SHP77 (cell line): ENCODE measurements at regions not wholly inside any gene's neighbourhood (a gene's known extent, or its start where the extent isn't known, plus 50 kb on each side); places are given as distances from the start of the nearest gene placed in this dataset.
A peak's percentile ranks its signal among the peaks of the same experiment; 100 is the strongest.

ENCODE experiments used
- DNase-seq, 2 experiments: peaks; one replicate each; lab custom pipeline; 2025; lab: John Stamatoyannopoulos, UW

DNA sequence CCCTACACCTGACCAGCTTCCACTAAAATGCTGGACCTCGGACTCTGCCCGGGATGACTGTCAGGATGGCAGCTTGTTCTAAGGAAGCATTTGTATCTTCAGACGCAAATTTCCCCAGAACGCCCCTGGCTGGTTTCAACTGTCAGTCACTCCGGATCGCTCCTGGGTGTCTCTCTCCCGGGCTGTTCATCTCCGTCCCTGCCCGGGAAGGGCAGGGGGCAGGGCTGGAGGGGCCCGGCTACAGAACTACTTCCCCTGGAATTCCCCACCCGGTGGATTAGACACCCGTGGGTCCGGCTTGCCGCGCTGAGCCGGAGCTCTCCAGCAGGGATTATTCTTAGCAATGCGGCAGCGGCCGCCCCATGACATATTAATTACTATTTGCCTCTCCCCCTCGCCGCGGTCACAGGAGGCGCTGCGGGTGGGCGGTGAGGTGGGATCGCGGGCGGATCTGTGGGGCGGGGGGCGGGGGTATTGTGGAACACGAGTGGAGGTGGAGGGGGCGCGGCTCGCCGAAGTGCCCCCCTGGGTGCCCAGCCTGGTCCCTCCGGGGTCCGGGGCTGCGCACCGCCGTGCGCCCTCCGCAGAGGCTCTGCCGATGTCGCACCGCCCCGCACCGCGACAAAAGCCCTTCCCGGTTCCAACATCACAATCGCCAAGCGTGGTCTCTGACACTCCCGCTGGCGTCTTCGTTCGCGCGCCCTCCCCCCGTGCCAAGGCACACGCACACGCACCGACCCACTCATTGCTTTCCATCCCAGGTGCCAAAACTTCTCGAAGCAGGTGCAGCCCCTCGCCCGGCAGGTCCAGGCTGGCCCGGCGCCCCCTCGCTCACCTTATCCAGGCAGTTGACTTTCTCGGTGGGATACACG lies 276.1 kb upstream of the NEBL start:
- DNase-seq, result peak; percentile 9 to 34

DNA sequence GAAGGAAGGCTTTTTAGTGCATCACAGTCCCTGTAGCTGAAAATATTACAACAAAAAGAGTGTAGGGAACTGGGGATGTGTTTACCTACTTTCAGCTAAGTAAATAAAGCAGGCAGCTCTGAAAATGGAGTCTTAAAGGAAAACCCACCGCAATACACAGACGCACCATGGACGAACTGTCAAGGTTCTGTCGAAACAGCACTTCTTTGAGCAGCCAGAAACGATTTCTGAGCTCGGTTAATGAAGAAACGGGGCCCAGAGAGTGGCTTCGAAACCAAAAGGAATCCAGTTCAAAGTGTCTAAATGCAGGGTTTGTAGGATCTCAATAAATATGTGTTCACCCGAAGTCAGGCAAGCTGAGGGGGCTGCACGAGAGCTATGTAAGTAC lies 275.4 kb upstream of the NEBL start:
- DNase-seq, result peak in 1 of 2 experiments; percentile 14

DNA sequence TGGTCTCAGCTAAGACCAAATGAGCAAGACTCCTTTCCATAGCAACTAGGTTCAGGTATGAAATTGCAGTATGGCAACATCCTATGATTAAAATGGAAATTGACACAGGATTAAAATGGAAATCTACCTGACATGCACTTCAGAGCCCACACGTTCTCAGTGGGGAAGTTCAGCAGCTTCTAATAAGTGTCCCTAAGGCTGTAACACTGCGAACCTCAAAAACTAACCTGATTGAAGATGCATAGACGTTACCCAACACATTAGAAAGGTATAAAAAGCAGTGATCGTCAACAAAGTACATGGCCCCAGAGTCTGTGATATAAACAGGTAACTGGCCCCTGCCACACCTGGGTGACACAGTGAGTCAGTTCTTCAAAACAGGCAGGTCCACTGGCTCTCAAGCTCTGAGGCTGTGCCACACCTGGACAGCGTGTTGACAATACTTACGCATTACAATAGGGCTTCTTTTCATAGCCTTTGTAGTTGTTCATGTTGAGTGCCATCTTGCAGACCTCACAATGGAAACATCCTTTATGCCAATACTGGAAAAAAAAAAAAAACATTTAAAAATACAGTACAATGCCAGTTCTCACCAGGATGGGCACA lies 274.9 kb upstream of the NEBL start:
- peak; percentile 14 to 28 for DNase-seq

DNA sequence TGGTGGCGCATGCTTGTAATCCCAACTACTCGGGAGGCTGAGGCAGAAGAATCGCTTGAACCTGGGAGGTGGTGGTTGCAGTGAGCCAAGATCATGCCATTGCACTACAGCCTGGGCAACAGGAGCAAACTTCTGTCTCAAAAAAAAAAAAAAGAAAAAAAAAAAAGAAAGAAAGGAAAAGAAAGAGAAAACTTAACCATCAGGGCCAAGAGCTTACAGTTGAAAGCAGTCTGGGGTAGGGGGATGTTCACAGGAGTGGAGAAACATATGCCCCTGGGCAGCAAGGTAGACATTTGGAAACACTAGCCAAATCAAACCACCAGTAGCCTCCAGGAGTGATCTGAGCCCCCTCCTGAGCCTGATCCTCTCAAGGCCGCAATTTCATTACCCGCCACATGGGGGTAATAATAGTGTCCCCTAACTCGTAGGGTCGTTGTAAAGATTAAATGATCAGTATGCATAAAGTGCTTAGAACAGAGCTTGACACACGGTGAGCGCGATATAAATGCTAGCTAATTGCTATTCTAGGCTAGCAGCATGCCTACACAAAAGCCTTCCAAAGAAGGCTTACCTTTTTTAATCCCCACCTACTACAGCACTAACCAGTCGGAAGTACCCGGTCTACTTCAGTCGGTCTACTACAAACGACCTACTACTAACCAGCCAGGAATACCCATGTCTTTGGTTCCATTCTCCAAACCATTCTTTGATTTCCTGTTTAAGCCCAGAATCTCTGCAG lies 274.3 kb upstream of the NEBL start:
- DNase-seq, result no peak

DNA sequence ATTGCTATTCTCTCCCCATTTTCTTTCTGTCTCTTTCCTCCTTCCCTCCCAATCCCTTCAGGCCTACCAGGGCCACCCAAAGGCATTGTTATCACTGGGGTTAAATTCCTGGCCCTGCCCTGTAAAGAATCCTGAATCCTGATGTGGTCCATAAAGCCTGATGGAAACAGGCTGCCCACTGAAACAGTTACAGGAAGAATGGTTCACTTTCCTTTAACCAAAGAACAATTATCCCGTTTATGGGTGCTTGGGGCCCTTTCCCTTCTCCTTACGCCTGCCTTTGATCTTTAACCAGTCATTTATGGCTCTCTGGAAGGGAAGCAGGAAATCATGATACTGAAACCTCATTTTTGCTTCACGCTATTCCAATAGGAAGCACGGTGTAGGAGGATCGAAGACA lies 273.1 kb upstream of the NEBL start:
- no peak for DNase-seq

DNA sequence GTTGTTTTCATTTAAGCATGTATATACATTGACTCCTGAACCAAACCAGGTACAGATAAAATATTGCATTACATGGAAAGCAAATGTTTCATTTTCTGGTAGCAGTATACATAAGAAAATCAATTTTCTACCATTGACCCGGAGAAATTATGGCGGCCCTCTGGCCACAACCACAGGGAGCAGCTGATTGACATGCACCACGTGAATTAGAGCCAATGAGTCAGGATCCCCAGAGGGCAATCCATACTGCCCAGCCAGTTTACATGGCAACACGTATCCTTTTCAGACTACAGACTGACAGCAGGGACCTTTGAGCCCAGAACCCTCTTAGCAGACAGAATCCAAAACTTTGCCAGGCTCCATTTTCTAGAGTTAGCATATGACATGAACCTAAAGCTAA lies 272.2 kb upstream of the NEBL start:
- no peak for DNase-seq

DNA sequence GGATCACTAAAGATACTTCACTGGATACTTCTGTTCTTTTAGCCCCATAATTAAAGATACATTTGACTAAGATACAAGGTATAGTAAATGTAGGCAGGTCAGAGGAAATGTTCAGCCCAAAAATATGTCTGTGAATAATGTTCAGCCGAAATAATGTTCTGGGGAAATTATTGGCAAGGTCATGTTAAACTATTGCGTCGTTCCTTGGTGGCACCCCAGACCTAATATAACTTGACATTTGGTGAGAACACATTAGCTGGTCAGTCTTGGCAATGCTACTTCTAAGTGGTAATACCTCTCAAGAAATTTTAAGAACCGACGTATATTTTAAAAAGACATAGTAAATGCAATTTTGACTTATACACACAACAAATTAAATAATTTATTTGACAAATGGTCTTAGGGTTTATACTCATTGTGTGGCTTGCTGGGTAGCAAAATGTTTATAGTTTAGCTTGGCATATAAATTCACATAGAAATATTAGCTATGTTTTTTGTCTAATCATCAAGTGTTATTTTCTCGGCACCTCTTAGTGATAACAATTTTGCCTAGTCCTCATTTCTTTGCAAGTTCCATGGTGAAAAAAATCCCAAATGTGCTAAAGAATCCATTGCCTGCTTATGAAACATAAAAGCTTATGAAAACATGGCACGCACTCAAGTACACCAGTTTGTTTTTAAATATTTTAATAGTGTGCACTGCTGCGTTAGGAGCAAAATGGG lies 270.3 kb upstream of the NEBL start:
- DNase-seq, result no peak

DNA sequence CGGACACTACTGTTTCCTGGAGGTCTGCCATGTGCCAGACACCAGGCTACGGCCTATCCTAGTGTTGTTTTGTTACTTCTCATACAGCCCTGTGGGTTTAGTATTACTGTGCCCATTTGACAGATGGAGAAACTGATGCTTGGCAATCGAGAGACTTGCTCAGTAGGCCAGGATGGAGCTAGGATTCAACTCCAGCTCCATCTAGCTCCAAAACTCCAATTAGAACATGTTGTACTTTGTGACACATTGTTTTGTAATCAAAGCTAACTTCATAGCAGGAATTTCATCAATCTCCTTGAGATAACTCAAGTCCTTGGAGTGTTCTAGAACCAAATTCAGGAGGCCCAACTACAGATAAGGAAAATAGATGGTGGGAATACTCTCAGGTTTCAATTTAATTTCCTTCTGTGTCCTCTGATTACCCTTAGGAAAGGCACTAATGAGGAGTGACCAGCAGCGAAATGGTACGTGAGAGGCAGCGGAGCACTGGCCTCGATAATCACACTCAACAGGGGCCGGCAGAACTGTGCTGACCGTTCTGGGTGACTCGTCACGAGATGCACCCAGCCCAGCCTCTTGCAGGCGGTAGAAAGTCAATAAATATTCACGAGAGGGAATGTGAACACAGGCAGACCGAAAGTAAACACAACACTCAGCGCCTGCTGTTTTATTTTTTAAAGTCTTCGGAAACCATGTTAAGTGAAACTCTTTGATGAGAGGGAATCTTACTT lies 269.6 kb upstream of the NEBL start:
- DNase-seq, result peak; percentile 17 to 46

DNA sequence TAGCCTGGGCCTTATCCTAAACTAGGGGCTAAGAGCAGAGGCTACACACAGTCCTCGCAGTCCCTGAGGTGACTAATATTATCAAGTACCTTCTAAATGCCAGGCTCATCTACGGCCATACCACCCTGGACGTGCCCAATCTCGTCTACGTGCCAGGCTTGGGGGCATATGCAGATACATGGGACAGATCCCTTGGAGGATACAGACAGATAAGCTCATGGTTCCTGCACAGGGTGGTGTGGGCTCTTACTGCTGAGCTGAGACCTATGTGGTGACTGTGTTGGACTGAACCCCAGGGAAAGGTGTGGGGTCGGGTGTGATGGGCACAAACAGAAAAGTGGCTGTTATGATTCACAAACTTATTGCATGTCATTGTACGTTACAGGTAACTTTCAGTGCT lies 268.4 kb upstream of the NEBL start:
- no peak for DNase-seq

DNA sequence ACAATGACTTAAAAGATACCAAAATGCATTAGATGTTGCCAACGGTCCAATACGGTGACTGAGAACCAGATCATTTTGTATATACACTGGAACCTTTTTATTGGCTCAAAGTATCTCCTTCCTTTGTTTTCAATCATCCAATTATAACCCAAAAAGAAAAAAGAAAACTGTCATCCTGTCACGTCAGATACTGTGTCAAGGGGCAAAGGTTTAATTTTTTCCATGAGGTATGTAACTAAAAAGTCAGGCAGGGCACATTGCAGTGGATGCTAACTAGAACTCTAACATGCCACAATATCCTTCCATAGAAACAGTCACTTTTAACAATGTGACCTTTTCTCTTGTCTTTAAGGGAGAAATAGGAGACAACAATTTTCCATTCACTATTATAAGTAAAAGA lies 267.6 kb upstream of the NEBL start:
- no peak for DNase-seq

DNA sequence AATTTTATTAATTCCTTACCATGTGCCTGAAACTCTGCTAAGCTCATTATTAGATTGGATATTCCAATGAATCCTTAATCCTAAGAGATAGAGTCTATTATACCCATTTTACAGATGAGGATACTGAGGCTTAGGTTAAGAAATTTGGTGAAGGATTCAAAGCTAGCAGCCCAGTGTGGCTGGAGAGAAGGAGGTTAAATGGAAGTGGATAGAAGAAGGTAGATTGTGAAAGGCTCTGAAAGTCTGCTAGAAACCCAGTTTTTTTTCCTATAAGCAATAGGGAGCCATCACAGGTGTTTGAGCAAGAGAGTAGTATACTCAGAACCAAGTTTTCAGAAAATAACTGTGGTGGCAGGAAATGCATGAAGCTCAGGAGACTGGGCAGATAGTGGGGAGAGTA lies 265.8 kb upstream of the NEBL start:
- no peak for DNase-seq

DNA sequence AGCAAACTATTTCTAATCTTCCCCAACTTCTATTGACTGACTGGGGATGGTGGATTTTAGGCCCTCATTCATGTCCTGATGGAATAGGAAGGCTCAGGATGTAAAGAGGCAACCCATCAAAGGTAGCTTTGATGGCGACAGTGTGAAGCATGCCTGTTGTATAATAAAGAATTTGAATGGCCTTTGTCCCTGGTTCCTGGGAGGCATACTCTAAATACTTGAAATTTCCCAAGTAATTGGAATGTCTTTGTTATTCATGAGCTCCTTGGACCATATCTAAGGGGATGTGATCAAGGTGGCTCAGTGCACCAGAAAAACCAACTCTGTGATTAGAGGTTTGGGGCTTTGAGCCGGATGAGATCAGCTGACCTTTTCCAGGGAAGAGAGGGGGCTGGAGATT lies 264.5 kb upstream of the NEBL start:
- DNase-seq, result no peak

DNA sequence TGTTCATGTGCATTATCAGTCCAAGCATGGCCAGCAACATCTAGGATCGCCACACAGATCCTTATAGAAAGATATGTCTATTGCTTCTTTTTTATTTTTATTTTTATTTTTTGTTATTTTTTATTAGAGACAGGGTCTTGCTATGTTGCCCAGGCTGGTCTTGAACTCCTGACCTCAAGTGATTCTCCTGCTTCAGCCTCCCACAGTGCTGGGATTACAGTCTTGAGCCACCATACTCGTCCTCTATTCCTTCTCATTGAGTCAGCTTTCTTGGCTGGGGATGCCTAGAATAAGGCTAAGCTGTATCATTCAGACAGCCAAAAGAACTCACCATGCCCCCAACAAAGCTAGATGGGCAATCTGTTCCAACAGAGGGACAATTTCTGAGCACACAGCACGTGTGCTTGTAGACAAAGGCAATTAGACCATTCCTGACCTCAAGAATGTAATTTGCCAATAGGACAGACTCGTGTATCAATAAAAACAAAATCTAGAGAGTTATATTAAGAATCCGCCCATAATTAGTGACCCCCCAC lies 264.0 kb upstream of the NEBL start:
- DNase-seq, result no peak

DNA sequence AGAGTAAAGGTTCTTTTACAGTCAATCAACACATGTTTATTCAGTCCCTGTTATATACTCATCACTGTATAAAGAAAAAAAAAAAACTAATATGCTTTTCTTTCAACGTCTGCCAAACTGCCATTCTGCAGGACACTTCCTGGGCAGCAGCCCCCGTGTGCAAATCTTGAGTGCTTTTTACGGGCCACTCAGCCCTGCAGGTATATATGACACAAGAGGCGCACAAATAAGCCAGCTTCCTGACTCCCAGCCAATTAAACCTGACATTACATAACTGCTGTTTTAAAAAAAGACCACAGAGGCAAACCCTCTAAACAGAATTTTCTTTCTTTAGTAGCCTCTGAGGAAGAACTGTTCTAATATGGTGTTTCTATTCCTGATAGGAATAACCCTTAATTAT lies 263.0 kb upstream of the NEBL start:
- peak in 1 of 2 experiments; percentile 19 for DNase-seq

DNA sequence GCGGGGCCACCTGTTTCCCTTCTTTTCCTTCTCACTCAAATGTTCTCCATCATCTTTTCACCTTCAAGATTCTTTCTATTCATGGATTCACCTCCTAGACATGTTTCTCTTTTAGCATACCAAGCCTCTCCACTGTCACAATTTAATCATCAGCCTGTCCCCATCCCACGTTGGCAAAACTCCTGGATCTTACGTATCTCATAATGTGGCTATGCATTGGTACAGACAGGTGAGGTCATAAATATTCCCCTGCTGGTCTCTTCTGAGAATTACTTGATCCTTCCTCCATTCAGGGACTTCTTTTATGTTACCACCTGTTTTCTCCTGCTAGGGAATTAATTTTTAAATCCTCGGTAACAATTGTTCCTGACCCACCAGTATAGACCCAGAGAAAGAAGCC lies 262.6 kb upstream of the NEBL start:
- peak in 1 of 2 experiments; percentile 18 for DNase-seq

DNA sequence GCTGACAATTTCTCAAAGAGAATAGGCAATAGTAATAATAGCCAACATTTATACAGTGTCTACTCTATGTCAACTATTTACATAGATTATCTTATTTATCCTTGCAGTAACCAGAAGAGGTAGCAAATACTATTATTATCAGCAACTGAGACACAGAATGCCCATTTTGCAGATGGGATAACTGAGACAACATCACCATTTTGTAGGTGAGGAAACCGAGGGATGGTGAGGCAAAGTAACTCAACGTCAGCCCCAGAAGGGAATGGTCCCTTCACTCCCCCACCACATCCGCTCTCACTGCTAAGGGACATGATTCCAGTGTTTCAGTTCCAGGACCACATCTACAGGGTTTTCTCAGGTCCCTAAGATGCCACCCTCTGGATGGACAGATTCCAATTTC lies 261.2 kb upstream of the NEBL start:
- DNase-seq, result no peak

DNA sequence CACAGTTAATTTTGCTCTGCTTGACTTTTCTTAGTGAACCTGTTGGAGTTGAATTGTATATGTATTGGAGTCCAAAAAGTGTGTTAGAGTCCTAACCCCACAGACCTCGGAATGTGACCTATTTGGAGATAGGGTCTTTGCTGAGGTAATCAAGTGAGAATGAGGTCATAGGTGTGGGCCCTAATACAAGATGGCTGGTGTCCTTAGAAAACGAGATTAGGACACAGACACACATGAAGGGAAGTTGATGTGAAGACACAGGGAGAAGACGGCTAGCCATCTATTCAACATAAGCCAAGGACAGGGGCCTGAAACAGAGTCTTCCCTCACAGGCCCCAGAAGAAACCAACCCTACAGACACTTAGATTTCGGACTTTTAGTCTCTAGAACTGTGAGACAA lies 260.6 kb upstream of the NEBL start:
- no peak for DNase-seq

DNA sequence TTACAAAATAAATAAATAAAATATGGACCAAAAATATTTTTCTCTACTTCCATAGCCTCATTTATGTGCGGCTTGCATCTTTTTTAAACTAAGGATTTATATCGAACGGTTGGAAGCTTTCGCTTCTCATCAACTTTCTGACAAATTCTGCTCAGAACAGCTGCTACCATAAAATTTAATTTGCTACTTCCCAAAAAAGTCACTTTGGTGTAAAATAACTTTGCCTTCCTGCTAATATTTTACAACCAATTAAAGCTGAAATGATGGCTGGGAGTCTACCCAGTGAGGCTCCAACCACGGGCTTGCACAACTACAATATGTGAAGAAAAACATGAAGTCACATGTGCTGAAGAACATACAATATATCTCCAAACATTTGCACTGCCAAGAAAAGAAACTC lies 253.1 kb upstream of the NEBL start:
- no peak for DNase-seq

DNA sequence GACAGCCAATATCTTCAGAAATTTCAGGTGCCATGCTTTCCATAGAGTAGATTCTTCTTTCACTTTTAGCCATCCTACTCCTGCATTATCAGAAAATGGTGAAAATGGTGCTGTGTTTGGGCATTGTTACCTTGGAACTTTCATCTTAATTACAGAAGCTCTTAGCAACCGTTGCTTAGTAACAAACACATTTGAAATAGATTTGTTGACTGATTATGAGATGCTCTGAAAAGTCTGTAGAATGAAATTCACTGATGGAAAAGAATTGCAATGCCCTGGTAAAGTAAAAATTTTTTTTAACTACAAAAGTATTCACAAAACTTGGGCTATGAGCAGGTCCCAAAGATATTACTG lies 249.3 kb upstream of the NEBL start:
- no peak for DNase-seq

DNA sequence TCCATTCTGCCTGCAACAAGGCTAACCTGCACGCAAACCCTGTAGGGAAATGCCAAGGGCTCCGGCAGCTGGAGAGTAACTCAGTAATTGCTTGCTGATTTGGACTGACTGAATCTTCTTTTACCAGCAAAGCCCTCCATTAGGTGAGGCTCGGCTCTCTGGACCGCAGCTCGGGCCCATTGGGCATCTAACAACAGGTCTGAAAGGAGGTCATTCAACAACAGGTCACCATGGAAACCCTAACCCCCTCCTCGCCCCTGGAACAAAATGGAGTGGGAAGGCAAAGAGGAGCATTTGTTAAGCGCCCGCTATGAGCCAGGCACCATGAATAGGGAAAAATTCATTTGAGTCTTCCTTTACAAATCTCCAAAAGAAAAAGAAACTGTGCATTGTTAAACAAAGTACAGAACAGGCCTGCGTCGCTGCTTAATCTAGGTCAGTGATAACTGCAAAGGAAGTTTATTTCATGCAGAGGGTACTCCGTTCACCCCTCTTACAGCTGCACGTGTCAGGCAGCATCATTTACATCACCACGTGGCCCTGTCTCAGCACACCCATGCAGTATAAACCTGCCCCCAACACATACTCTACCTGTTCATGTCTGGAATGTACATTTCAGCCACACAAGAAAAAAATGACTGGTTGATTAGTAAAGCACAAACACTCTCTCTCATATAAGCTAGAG lies 248.8 kb upstream of the NEBL start:
- no peak for DNase-seq

DNA sequence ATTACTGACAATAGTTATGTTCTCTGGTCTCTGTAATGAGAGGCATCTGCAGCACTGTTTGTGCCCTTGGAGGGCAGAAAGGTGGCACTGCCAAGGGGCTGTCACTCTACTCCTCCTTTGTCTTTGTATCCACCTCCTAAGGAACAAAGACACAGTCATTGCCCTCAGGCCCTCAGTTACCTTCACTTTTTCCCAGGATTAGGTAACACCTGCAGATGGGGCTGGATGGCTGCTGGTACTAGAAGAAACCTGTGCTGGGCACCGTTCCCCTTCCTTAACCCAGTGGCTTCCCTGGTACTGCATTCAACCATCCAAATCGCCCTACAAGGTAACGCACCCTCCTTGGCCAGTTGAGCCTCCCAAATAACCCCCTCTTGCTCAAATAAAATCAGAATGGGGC lies 246.9 kb upstream of the NEBL start:
- DNase-seq, result no peak
